Spleen (tissue), 7 donors: ENCODE measurements at regions not wholly inside any gene's neighbourhood (a gene's known extent, or its start where the extent isn't known, plus 50 kb on each side); places are given as distances from the start of the nearest gene placed in this dataset.

ENCODE experiments used
- CTCF ChIP-seq, 11 experiments: fragments of 200-600 bp in 7 of 11; fragments of 450-650 bp in 4 of 11; sonication (generic) in 4 of 11; IDR thresholded peaks in 8 of 11; conservative IDR thresholded peaks in 3 of 11; 1 replicate in 7 of 11; 2 replicates in 4 of 11; pipeline versions ENCODE4 v1.4.0 to v1.8.0; 2016 to 2021; ENCODE audit warnings: antibody characterized with exemption in 11 of 11, inconsistent platforms in 4 of 11, mild to moderate bottlenecking in 1 of 11
- POLR2A ChIP-seq, 3 donors: fragments of 450-650 bp; IDR thresholded peaks; one replicate each; pipeline ENCODE4 v1.5.1; 2017; ENCODE audit warnings: antibody characterized with exemption in 3 of 3, mild to moderate bottlenecking in 1 of 3
- POLR2AphosphoS5 ChIP-seq, 3 donors: sonication (generic); formaldehyde crosslinking; IDR thresholded peaks; one replicate each; pipeline ENCODE4 v1.5.1; 2017; ENCODE audit warnings: antibody characterized with exemption in 3 of 3
- donor health status: DM: no; HTN: no; CAD: no; lungs with moderate emphysema.
- donor health status: DM: no; HTN: no; CAD: no.
- donor health status: DM: no; HTN: no; CAD: no.

GRCh38 chr10:59104186-59104585 is 72.3 kb upstream of the PHYHIPL start:
- TF ChIP-seq CTCF (IDR thresholded peaks at IDR 0.05 in 8 of 11, conservative IDR thresholded peaks at IDR 0.05 in 3 of 11) (no peak), POLR2A (IDR thresholded peaks at IDR 0.05) (no peak), POLR2AphosphoS5 (IDR thresholded peaks at IDR 0.05) (no peak)
